ENCODE measurements at regions not wholly inside any gene's neighbourhood (a gene's known extent, or its start where the extent isn't known, plus 50 kb on each side); places are given as distances from the start of the nearest gene placed in this dataset.

GRCh38 chr16:6663668-6664067 lies 669.0 kb upstream of the RBFOX1 start:
- DNase-seq = no peak

- DNase-seq = no peak
Measured at GRCh38 chr16:6656760-6657159, 675.9 kb upstream of the RBFOX1 start.

- no peak for DNase-seq
Measured at GRCh38 chr16:6646891-6647290, 685.8 kb upstream of the RBFOX1 start.

GRCh38 chr16:6645768-6646568 lies 686.7 kb upstream of the RBFOX1 start:
- no peak for DNase-seq

GRCh38 chr16:6644916-6645315 lies 687.7 kb upstream of the RBFOX1 start:
- no peak for DNase-seq

GRCh38 chr16:6643080-6643686 lies 689.5 kb upstream of the RBFOX1 start:
- DNase-seq = peak; percentile 64

GRCh38 chr16:6642271-6642670 lies 690.4 kb upstream of the RBFOX1 start:
- no peak for DNase-seq

GRCh38 chr16:6641091-6641490 lies 691.6 kb upstream of the RBFOX1 start:
- no peak for DNase-seq

GRCh38 chr16:6636457-6636856 lies 696.2 kb upstream of the RBFOX1 start:
- DNase-seq = no peak

- no peak for DNase-seq
Measured at GRCh38 chr16:6634151-6634550, 698.5 kb upstream of the RBFOX1 start.

GRCh38 chr16:6633456-6633855 lies 699.2 kb upstream of the RBFOX1 start:
- DNase-seq = no peak

GRCh38 chr16:6629110-6629509 lies 703.5 kb upstream of the RBFOX1 start:
- no peak for DNase-seq

GRCh38 chr16:6625606-6626005 lies 707.0 kb upstream of the RBFOX1 start:
- DNase-seq = no peak

- DNase-seq = no peak
Measured at GRCh38 chr16:6618874-6619273, 713.8 kb upstream of the RBFOX1 start.

- DNase-seq = no peak
Measured at GRCh38 chr16:6616746-6617145, 715.9 kb upstream of the RBFOX1 start.

- DNase-seq = no peak
Measured at GRCh38 chr16:6615636-6616035, 717.0 kb upstream of the RBFOX1 start.

GRCh38 chr16:6611535-6611934 lies 721.1 kb upstream of the RBFOX1 start:
- DNase-seq = no peak

GRCh38 chr16:6605490-6605889 lies 727.2 kb upstream of the RBFOX1 start:
- no peak for DNase-seq

- DNase-seq = no peak
Measured at GRCh38 chr16:6603780-6604325, 728.8 kb upstream of the RBFOX1 start.

- DNase-seq = no peak
Measured at GRCh38 chr16:6602405-6602804, 730.2 kb upstream of the RBFOX1 start.

- no peak for DNase-seq
Measured at GRCh38 chr16:6600167-6600566, 732.5 kb upstream of the RBFOX1 start.

GRCh38 chr16:6593799-6594198 lies 738.8 kb upstream of the RBFOX1 start:
- no peak for DNase-seq

- peak; percentile 28 for DNase-seq
Measured at GRCh38 chr16:6576606-6577005, 756.0 kb upstream of the RBFOX1 start.

- DNase-seq = no peak
Measured at GRCh38 chr16:6576113-6576512, 756.5 kb upstream of the RBFOX1 start.
